RWPE2 (cell line): ENCODE measurements at regions not wholly inside any gene's neighbourhood (a gene's known extent, or its start where the extent isn't known, plus 50 kb on each side); places are given as distances from the start of the nearest gene placed in this dataset.

Experiments used
- ATAC-seq: fragments of 200-7000 bp; cut with Tn5 transposase; 3 replicates; pipeline ENCODE4 v1.9.1; 2021; ENCODE audit warnings: low read depth
- DNase-seq: peaks from one replicate; pipeline ENCODE4 v3.0.0-alpha.2; 2020; ENCODE audit warnings: low spot score
- H3K27ac ChIP-seq: fragments of 450-650 bp; 2 replicates; pipeline ENCODE4 v1.5.1; 2017; ENCODE audit warnings: mild to moderate bottlenecking; ENCODE audit not compliant: poor library complexity, severe bottlenecking
- H3K27me3 ChIP-seq: fragments of 250-450 bp; sonication (Bioruptor Pico); 2 replicates; pipeline ENCODE4 v1.5.1; 2021; ENCODE audit warnings: mild to moderate bottlenecking, moderate library complexity; ENCODE audit not compliant: insufficient read depth, poor library complexity, severe bottlenecking
- H3K36me3 ChIP-seq: fragments of 250-450 bp; sonication (Bioruptor Pico); 2 replicates; pipeline ENCODE4 v1.5.1; 2020; ENCODE audit warnings: low read depth, mild to moderate bottlenecking, moderate library complexity
- H3K4me1 ChIP-seq: fragments of 250-450 bp; sonication (Bioruptor Pico); 2 replicates; pipeline ENCODE4 v1.5.1; 2021; ENCODE audit warnings: mild to moderate bottlenecking, moderate library complexity; ENCODE audit not compliant: insufficient read depth, poor library complexity, severe bottlenecking
- H3K4me3 ChIP-seq: fragments of 250-450 bp; sonication (Bioruptor Pico); 2 replicates; pipeline ENCODE4 v1.5.1; 2021; ENCODE audit warnings: mild to moderate bottlenecking, moderate library complexity; ENCODE audit not compliant: severe bottlenecking
- H3K9me3 ChIP-seq: fragments of 250-450 bp; sonication (Bioruptor Pico); 2 replicates; pipeline ENCODE4 v1.5.1; 2021; ENCODE audit warnings: mild to moderate bottlenecking, moderate library complexity; ENCODE audit not compliant: severe bottlenecking
- TF ChIP-seq, protein P1 (sequence below): fragments of 450-650 bp; IDR thresholded peaks from one replicate; pipeline ENCODE4 v1.5.1; 2017; ENCODE audit warnings: mild to moderate bottlenecking, moderate library complexity; ENCODE audit not compliant: poor library complexity, severe bottlenecking

DNA sequence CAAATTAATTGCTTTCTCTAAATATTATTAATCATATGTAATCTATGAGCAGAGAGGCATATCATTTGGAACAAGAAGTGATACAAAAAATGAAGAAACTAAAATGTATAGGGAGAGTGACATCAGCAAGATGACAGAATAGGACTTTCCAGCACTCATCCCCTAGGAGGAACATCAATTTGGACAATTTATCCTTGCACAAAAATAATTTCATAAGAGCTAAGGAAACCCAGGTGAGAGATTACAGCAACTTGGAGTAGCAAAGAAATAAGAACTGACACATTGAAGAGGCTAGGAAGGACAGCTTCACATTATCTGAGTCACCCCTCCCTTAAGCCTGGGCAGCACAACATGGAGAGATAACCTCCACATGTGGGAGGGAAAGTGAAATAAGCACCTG lies 347.5 kb downstream of the MAFB start:
- peak; percentile 27; the same call in 1 of the 3 replicates for ATAC-seq
- H3K4me3 ChIP-seq, result no peak overlapping the region

DNA sequence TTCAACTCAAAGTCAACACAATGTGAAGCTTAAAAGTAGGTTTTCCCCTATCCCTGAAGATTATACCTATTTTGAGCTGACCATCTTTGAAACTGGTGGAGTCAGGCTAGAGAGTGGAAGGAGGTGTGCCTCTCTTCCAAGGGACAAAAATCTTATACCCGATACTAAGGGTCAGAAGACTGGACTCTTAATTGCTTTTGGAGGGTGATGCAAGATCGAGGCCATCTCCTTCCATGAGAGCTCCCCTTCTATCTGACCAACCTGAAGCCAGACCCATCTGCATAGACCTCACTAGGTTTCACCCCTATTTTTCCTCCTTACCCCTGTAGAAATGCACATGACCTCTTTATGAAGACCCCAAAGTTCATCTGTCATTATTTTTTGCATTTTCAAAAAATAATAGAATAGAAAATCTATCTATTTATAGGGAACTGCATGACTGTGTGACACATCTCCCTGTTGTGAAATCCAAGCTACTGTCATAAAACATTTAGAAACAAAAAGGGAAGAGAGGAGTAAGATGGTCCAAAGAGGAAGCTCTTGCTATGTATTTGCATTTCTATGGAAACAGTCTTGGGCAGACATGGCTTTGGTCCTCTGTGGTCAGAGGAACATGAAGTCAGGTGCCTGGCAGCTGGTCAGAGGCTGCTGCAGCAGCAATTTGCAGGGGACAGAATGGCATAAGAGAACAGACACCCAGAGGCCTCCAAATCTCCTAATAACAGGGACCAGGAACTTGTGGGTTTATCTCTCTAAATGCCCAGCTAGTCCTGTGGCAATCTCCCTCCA lies 349.2 kb downstream of the MAFB start:
- peaks cover 4% of the 10 kb centered on the region for H3K9me3 ChIP-seq
- no peak; the same call in 2 of the 3 replicates for ATAC-seq
- H3K27ac ChIP-seq, result no peak overlapping the region
- TF ChIP-seq, protein P1, sequence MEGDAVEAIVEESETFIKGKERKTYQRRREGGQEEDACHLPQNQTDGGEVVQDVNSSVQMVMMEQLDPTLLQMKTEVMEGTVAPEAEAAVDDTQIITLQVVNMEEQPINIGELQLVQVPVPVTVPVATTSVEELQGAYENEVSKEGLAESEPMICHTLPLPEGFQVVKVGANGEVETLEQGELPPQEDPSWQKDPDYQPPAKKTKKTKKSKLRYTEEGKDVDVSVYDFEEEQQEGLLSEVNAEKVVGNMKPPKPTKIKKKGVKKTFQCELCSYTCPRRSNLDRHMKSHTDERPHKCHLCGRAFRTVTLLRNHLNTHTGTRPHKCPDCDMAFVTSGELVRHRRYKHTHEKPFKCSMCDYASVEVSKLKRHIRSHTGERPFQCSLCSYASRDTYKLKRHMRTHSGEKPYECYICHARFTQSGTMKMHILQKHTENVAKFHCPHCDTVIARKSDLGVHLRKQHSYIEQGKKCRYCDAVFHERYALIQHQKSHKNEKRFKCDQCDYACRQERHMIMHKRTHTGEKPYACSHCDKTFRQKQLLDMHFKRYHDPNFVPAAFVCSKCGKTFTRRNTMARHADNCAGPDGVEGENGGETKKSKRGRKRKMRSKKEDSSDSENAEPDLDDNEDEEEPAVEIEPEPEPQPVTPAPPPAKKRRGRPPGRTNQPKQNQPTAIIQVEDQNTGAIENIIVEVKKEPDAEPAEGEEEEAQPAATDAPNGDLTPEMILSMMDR, result no peak
- DNase-seq, result no peak
- H3K4me1 ChIP-seq, result no peaks in the 10 kb centered on the region
- no peaks in the 10 kb centered on the region for H3K27me3 ChIP-seq
- no peak overlapping the region for H3K4me3 ChIP-seq
- no peaks in the 10 kb centered on the region for H3K36me3 ChIP-seq

More for the DNA sequence above, 347.5 kb downstream of the MAFB start:
- H3K4me1 ChIP-seq, result no peaks in the 10 kb centered on the region
- DNase-seq, result no peak
- H3K27ac ChIP-seq, result no peak overlapping the region
- H3K36me3 ChIP-seq, result no peaks in the 10 kb centered on the region
- H3K9me3 ChIP-seq, result peaks cover 4% of the 10 kb centered on the region
- H3K27me3 ChIP-seq, result no peaks in the 10 kb centered on the region
- TF ChIP-seq, protein P1, result no peak

DNA sequence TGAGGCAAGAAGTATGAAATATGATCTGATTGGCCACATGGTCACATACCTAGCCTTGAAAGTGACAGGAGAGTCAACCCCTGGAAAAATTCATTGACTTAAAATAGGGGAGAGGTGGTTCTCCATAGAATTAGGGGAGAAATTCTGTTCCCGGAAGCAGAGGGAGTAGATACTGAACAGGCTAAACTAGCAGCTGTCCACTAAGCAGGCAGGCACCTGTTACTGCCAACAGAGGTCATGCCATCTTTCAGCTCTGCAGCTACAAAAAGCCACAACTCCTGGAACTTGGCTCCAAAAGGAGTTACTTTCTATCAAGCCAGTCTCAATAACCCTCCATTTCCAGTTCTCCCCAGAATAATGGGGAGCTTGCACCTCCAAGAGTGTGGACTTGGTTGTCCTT lies 352.5 kb downstream of the MAFB start:
- TF ChIP-seq, protein P1, result no peak
- no peaks in the 10 kb centered on the region for H3K4me1 ChIP-seq
- no peak overlapping the region for H3K4me3 ChIP-seq
- H3K36me3 ChIP-seq, result no peaks in the 10 kb centered on the region
- DNase-seq, result no peak
- no peaks in the 10 kb centered on the region for H3K27me3 ChIP-seq
- no peaks in the 10 kb centered on the region for H3K9me3 ChIP-seq
- no peak for ATAC-seq
- H3K27ac ChIP-seq, result no peak overlapping the region

DNA sequence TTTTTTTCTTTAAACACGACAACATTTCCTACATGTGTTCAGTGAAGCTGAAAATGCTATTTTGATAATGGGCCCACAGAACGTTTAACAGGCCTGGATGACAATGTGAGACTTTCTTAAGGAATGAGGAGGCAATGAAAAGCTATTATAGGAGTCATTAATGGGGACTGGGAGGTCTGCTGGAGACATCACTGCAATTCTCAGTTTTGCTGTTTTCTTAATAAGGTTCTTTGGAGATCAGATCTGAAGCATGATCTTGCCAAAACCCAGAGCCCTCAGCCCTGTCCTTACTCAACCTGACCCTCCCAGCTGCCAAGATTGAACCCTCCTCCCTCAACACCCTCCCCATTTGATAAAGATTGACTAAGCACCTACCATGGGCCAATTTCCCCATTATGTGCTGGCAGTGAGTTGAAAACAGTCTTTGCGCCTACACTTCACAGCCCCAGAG lies 353.1 kb downstream of the MAFB start:
- no peaks in the 10 kb centered on the region for H3K4me1 ChIP-seq
- H3K9me3 ChIP-seq, result no peaks in the 10 kb centered on the region
- ATAC-seq, result no peak
- H3K4me3 ChIP-seq, result no peak overlapping the region
- DNase-seq, result no peak
- no peaks in the 10 kb centered on the region for H3K36me3 ChIP-seq
- H3K27me3 ChIP-seq, result no peaks in the 10 kb centered on the region
- no peak overlapping the region for H3K27ac ChIP-seq
- TF ChIP-seq, protein P1, result no peak

DNA sequence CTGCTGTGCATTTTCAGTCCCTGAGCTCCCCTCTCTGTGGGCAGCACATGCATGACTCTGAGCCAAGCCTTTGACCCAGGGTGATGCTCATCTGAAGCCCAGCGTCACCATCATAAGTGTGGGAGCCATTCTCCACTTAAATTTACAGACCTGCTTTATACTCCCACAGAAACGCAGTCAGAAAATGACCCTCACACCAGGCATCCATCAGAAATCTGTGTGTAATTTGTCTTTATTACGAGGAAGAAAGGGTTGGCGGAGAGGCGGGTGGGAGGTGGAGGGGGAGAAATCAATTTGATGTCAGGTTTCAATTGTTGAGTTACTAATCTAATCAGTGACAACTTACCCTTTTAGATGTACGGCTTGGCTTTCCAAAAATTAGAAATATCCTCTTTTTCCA lies 353.6 kb downstream of the MAFB start:
- TF ChIP-seq, protein P1, result no peak
- Histone ChIP-seq H3K27ac (no peak overlapping the region), H3K36me3 (no peaks in the 10 kb centered on the region), H3K4me3 (no peak overlapping the region), H3K9me3 (no peaks in the 10 kb centered on the region), H3K27me3 (no peaks in the 10 kb centered on the region), H3K4me1 (no peaks in the 10 kb centered on the region)
- DNase-seq (no peak), ATAC-seq (no peak)
